ENCODE measurements at regions not wholly inside any gene's neighbourhood (a gene's known extent, or its start where the extent isn't known, plus 50 kb on each side); places are given as distances from the start of the nearest gene placed in this dataset.

DNA sequence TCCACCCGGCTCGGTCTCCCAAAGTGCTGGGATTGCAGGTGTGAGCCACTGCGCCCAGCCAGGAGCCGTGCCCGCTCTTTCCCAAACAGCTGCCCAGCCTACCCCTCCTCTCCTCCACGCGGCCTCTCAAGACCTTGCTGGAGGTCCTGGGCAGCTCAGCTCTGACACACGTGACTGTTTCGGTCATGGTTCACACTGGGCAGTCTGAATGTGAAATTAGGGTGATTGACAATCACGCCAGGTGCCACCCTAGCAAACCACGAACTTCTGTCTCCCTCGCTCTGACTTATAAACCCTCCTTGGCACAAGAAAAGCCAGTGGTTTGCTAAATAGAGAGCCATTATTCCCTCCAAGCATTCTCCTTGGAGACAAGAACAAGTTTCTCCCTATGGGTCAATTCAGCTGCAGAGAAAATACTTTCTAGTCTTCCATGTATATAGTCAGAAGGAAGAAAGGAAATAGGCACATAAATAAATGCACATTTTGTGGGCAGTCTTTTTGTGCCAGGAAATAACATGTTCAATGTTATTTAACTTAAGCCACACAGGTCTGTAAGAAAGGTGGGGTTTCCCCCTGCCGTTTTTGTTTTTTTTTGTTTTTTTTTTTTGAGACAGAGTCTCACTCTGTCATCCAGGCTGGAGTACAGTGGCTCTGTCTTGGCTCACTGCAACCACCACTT lies 121.9 kb upstream of the MEF2A start:
- ChIA-PET CTCF (no interaction called here), POLR2A (ENCODE audit: low non-redundant PET) (no interaction called here)
- DNase-seq (ENCODE audit: low spot score): no peak

DNA sequence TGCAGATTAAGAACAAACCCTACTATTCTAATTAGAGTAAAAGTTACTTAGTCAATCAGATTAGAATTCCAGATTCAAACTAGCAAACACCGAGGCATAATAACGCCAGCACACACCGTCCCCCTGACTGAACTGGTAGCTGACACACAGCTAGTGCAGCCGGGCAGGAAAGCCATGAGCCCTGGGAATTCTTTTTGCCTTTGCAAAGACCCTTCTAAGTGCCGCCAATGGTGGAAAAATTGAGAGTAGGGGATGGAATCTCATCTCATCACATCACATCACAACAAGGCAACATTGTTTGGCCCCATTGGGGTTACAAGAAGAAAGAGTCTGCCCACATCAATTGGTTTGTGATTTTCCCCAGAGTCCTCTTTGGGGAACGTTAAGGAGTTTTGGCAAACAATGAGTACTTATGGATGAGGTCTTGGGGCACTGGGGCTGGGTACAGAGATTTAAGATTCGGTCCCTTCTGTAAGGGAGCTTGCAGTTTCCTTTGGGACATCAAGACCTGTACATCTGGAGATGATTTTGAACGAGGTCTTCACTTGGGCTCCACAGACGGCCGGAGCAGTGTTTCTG lies 120.4 kb upstream of the MEF2A start:
- DNase-seq (ENCODE audit: low spot score): no peak
- ChIA-PET POLR2A (ENCODE audit: low non-redundant PET) (no interaction called here), CTCF (interaction anchor here (0.6 kb wide), 1 partner anchor 234 kb away, joined by 3 read pairs; no protein-coding TSS in a partner anchor)
- no peak for TF ChIP-seq CTCF (conservative IDR thresholded peaks at IDR 0.05; ENCODE audit: low read depth)
- 0 out of 2 replicates have a peak overlapping the region, but pooled peaks have one; percentile 5 for H3K27ac ChIP-seq

More for the DNA sequence above, 121.9 kb upstream of the MEF2A start:
- no peak for TF ChIP-seq CTCF (conservative IDR thresholded peaks at IDR 0.05; ENCODE audit: low read depth)
- peak overlapping the region; percentile 97 for H3K27ac ChIP-seq

DNA sequence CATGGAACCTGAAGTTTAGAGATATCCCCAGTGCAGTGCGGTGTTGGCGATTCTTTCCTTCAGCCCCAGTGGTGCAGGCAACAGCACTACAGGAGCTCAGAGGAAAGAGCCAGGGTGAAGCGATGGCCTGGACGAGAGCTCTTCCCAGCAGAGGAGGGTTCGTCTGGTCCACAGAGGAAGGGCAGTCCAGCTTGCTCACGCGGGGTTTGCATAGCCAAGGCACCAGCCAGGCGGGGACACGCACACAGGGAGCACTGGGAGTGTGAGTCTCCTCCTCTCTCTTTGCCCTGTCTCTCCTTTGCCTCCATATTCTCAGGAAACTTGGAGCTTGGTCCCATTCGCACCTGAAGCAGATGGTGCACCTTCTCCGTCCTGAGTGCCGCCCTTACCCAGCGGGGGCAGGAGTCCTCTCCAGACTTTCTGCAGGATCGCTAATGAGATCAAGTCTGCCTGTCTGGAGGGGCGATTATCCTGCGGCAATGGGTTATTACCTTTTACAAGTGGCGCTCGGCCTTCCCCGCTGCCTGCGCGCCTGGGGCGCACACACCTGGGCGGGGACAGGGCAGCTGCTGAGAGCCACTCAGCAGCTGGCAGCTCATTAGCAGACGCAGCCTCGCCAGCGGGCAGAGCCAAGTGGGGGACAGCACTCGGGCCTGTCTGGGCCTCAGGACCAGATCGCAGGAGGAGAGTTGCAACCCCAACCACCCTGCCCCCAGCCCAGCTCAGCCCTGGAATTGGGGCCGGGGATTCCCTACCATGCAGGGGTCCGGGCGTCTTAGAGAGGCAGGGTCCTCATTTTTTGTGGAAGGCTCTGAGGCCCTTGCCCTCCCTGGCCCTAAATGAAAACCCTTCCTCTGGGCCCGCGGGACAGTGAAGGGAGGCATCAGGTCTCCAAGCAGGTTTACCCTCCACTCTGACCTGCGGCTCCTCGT lies 119.0 kb upstream of the MEF2A start:
- no peak for DNase-seq (ENCODE audit: low spot score)
- ChIA-PET CTCF (interaction anchor here (0.6 kb wide), 2 partner anchors 175 to 789 kb away, joined by 3 read pairs; no protein-coding TSS in a partner anchor), POLR2A (ENCODE audit: low non-redundant PET) (no interaction called here)
- no peak for TF ChIP-seq CTCF (conservative IDR thresholded peaks at IDR 0.05; ENCODE audit: low read depth)
- H3K27ac ChIP-seq: peak overlapping the region; percentile 22; the same call in 1 of the 2 replicates

- peak overlapping the region; percentile 22; the same call in 1 of the 2 replicates for H3K27ac ChIP-seq
- ChIA-PET CTCF (interaction anchor here (0.6 kb wide), 1 partner anchor 307 kb away, joined by 3 read pairs; no protein-coding TSS in a partner anchor), POLR2A (ENCODE audit: low non-redundant PET) (no interaction called here)
- TF ChIP-seq CTCF (conservative IDR thresholded peaks at IDR 0.05; ENCODE audit: low read depth): no peak
- DNase-seq (ENCODE audit: low spot score): no peak
Observed at GRCh38 chr15:99447497-99448371, 118.0 kb upstream of the MEF2A start.

GRCh38 chr15:99449514-99449913 lies 116.3 kb upstream of the MEF2A start:
- peak overlapping the region; percentile 99; the same call in 1 of the 2 replicates for H3K27ac ChIP-seq
- no peak for DNase-seq (ENCODE audit: low spot score)
- ChIA-PET POLR2A (ENCODE audit: low non-redundant PET) (no interaction called here), CTCF (interaction anchor here (0.7 kb wide), 1 partner anchor 140 kb away, joined by 3 read pairs; no protein-coding TSS in a partner anchor)
- TF ChIP-seq CTCF (conservative IDR thresholded peaks at IDR 0.05; ENCODE audit: low read depth): no peak
